ENCODE measurements at regions not wholly inside any gene's neighbourhood (a gene's known extent, or its start where the extent isn't known, plus 50 kb on each side); places are given as distances from the start of the nearest gene placed in this dataset.
"Not testable (repeated sequence)": the region's sequence is repeated elsewhere in the genome, so short reads cannot be mapped to it uniquely, and the experiment has no call there.

GRCh38 chr3:26097111-26097510 is 307.2 kb downstream of the OXSM start:
- TF ChIP-seq POLR2AphosphoS5, CTCF (IDR thresholded peaks at IDR 0.05): not testable (repeated sequence)

Data from stomach (tissue), 4 donors.